ENCODE measurements at regions not wholly inside any gene's neighbourhood (a gene's known extent, or its start where the extent isn't known, plus 50 kb on each side); places are given as distances from the start of the nearest gene placed in this dataset.

GRCh38 chr3:127440384-127440783 is 150.1 kb downstream of the TPRA1 start (continued):
- TF ChIP-seq FOXJ3 (CRISPR knock-in tag; IDR thresholded peaks at IDR 0.05): no peak
- no peak for TF ChIP-seq GATA2 (CRISPR knock-in tag; IDR thresholded peaks at IDR 0.05)
- no peak for TF ChIP-seq TAF1 (IDR thresholded peaks at IDR 0.05; ENCODE audit: borderline replicate concordance, low read depth, low read length)
- TF ChIP-seq NRF1 (IDR thresholded peaks at IDR 0.05; ENCODE audit: low read depth, low read length): no peak
- TF ChIP-seq GABPA (IDR thresholded peaks at IDR 0.05; ENCODE audit: low read depth): no peak
- TF ChIP-seq JUND (IDR thresholded peaks at IDR 0.05): no peak

DNA sequence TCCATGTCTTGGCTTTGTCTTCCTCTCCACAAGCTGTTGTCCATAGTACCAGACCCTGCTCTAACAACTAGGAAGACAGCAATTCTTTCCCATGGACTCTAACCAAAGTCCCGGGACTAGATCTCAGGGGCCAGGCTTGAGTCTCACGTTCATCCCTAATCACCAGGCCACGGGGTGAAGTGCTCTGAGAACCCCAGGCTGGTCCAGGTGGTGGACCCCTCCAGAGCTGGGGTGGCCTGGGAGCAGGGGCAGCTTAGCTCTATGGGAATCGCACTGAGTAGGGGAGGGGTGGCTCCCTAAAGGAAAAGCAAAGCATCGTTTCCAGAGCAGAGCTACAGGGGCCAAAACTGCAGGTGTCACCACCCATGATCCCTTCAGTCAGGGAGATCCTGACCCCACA is 150.9 kb downstream of the TPRA1 start:
- no peak for DNase-seq
- Histone ChIP-seq H4K20me1 (ENCODE audit: insufficient read depth) (no peaks in the 10 kb centered on the region), H3K4me1 (ENCODE audit: control insufficient read depth in 1 of 2, insufficient read depth in 2 of 2, low read depth in 1 of 2, low read length in 1 of 2) (peaks cover 0 to 5% of the 10 kb centered on the region in 2 experiments; a peak in 1 of 4 replicates), H3K4me2 (no peak overlapping the region), H3K36me3 (replicated peaks in 1 of 2; ENCODE audit: control insufficient read depth in 1 of 2, insufficient read depth in 2 of 2, low read length in 1 of 2) (no peaks in the 10 kb centered on the region), H3F3A (replicated peaks; ENCODE audit: insufficient read depth) (no peaks in the 10 kb centered on the region), H3K4me3 (ENCODE audit: low read depth in 2 of 2, low read length in 1 of 2) (no peak overlapping the region), H3K79me2 (ENCODE audit: insufficient read depth) (no peaks in the 10 kb centered on the region), H3K27ac (ENCODE audit: low read depth in 2 of 2, low read length in 1 of 2) (no peak overlapping the region), H3K27me3 (ENCODE audit: insufficient read depth) (no peaks in the 10 kb centered on the region), H3K9me3 (no peaks in the 10 kb centered on the region), H3K9ac (no peak overlapping the region), H3K9me2 (no peaks in the 10 kb centered on the region), H2AFZ (ENCODE audit: low read depth) (no peak overlapping the region)
- TF ChIP-seq EP300 (IDR thresholded peaks at IDR 0.05; ENCODE audit: borderline replicate concordance in 1 of 2, low read depth in 1 of 2, low read length in 1 of 2): no peak
- TF ChIP-seq RCOR1 (IDR thresholded peaks at IDR 0.05; ENCODE audit: low read length): no peak
- no peak for TF ChIP-seq SIN3A (IDR thresholded peaks at IDR 0.05; ENCODE audit: borderline replicate concordance, low read depth, low read length)
- no peak for TF ChIP-seq CHD2 (IDR thresholded peaks at IDR 0.05; ENCODE audit: low read length, partially characterized antibody)
- TF ChIP-seq JUND (IDR thresholded peaks at IDR 0.05): no peak
- no peak for TF ChIP-seq MXI1 (IDR thresholded peaks at IDR 0.05; ENCODE audit: low read depth, low read length)
- no peak for TF ChIP-seq GATA2 (CRISPR knock-in tag; IDR thresholded peaks at IDR 0.05)
- TF ChIP-seq NRF1 (IDR thresholded peaks at IDR 0.05; ENCODE audit: low read depth, low read length): no peak
- TF ChIP-seq EZH2phosphoT487 (IDR thresholded peaks at IDR 0.05; ENCODE audit: borderline replicate concordance, low read depth): no peak
- no peak for TF ChIP-seq USF1 (IDR thresholded peaks at IDR 0.05; ENCODE audit: borderline replicate concordance, low read depth)
- 56% methylated on average over 5 of the region's 5 CpGs for WGBS (ENCODE audit: low lambda C conversion rate)
- POLR2A ChIA-PET: no interaction called here
- CTCF ChIA-PET: interaction anchor here (0.8 to 1.8 kb wide), 3 partner anchors 104 to 455 kb away, joined by 3 to 5 read pairs (median 4); no protein-coding TSS in a partner anchor

GRCh38 chr3:127438951-127439350 is 151.1 kb upstream of the PRR20G start:
- no peaks in the 10 kb centered on the region for H3K36me3 ChIP-seq (replicated peaks in 1 of 2; ENCODE audit: control insufficient read depth in 1 of 2, insufficient read depth in 2 of 2, low read length in 1 of 2)
- no peak overlapping the region for H3K9ac ChIP-seq
- no peak overlapping the region for H3K4me3 ChIP-seq (ENCODE audit: low read depth in 2 of 2, low read length in 1 of 2)
- no peaks in the 10 kb centered on the region for H3K27me3 ChIP-seq (ENCODE audit: insufficient read depth)
- peaks cover 0 to 5% of the 10 kb centered on the region in 2 experiments; a peak in 1 of 4 replicates for H3K4me1 ChIP-seq (ENCODE audit: control insufficient read depth in 1 of 2, insufficient read depth in 2 of 2, low read depth in 1 of 2, low read length in 1 of 2)
- ChIA-PET POLR2A (no interaction called here), CTCF (interaction anchor here (0.7 to 1.8 kb wide), 3 partner anchors 109 to 454 kb away, joined by 3 to 5 read pairs (median 4); no protein-coding TSS in a partner anchor)
- 62% methylated on average over 3 of the region's 3 CpGs for WGBS (ENCODE audit: low lambda C conversion rate)
- no peak overlapping the region for H3K4me2 ChIP-seq
- no peak for DNase-seq
- no peaks in the 10 kb centered on the region for H3K9me3 ChIP-seq
- no peaks in the 10 kb centered on the region for H3K9me2 ChIP-seq
- H3K79me2 ChIP-seq (ENCODE audit: insufficient read depth): no peaks in the 10 kb centered on the region
- H4K20me1 ChIP-seq (ENCODE audit: insufficient read depth): no peaks in the 10 kb centered on the region
- H3F3A ChIP-seq (replicated peaks; ENCODE audit: insufficient read depth): no peaks in the 10 kb centered on the region
- H2AFZ ChIP-seq (ENCODE audit: low read depth): no peak overlapping the region
- TF ChIP-seq ELF1 (IDR thresholded peaks at IDR 0.05) (no peak), YY1 (IDR thresholded peaks at IDR 0.05; ENCODE audit: low read depth) (no peak), RCOR1 (IDR thresholded peaks at IDR 0.05; ENCODE audit: low read length) (no peak), TEAD4 (IDR thresholded peaks at IDR 0.05; ENCODE audit: borderline replicate concordance, insufficient read depth) (no peak)
- H3K27ac ChIP-seq (ENCODE audit: low read depth in 2 of 2, low read length in 1 of 2): no peak overlapping the region

All from SK-N-SH (cell line).